ENCODE measurements at regions not wholly inside any gene's neighbourhood (a gene's known extent, or its start where the extent isn't known, plus 50 kb on each side); places are given as distances from the start of the nearest gene placed in this dataset.

DNA sequence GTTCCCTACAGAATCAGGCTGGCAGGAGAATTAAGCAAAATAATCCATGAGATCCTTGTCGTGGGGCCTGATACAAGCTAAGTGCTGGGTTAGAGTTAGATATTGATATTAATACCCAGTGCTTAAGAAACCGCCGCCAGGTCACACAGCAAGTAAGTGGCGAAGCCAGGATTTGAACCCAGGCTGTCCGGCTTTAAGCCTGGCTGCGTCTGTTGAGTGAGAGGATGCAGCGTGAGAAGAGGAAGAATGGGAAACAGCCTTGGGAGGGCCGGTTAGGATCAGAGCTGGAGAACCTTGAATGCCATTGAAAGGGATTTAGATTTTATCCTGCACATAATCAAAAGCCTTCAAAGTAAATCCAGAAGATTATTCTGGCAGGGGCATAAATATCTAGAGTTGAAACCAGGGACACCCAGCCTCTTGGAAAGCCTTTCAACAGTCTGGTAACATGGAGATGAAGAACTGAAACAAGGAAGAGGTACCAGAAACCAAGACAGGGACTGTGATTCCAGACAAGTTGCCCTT lies 64.8 kb upstream of the HELT start:
- Histone ChIP-seq H3K27ac (ENCODE audit: extremely low read length, insufficient read depth, low read length) (no peak overlapping the region), H4K20me1 (ENCODE audit: insufficient read depth, low read length) (no peaks in the 10 kb centered on the region), H2AFZ (ENCODE audit: low read length) (no peak overlapping the region), H3K79me2 (ENCODE audit: insufficient read depth, low read length) (no peaks in the 10 kb centered on the region), H3K4me2 (ENCODE audit: low read depth, low read length) (no peak overlapping the region), H3K36me3 (replicated peaks in 1 of 2; ENCODE audit: control insufficient read depth in 1 of 2, insufficient read depth in 2 of 2, low read length in 2 of 2) (no peaks in the 10 kb centered on the region), H3K9ac (ENCODE audit: insufficient read depth, low read depth, low read length) (no peak overlapping the region), H3K4me1 (ENCODE audit: insufficient read depth, low read length) (peaks cover 26% of the 10 kb centered on the region), H3K27me3 (ENCODE audit: control insufficient read depth in 1 of 2, insufficient read depth in 2 of 2, low read length in 2 of 2) (peaks cover 0 to 23% of the 10 kb centered on the region in 2 experiments; a peak in 2 of 5 replicates), H3K4me3 (replicated peaks in 1 of 3; ENCODE audit: insufficient read depth in 1 of 3, low read depth in 2 of 3, low read length in 3 of 3) (no peak overlapping the region), H3K9me3 (ENCODE audit: low read length) (no peaks in the 10 kb centered on the region)
- FAIRE-seq (no peak), ATAC-seq (no peak), DNase-seq (ENCODE audit: low spot score) (no peak)
- intact Hi-C loops (cut with micrococcal nuclease; ENCODE audit: unreplicated experiment) (no loop called here), in situ Hi-C loops (cut with HindIII; ENCODE audit: extremely low pct_ligation_motif_present, low pct_unique_long_range_greater_than_20kb) (no loop called here)
- CTCF ChIA-PET (ENCODE audit: low intra/inter-chr PET ratio, low total read pairs): no interaction called here
- BruUV-seq (replicated peaks): no TSS peak
- 74% methylated on average over 8 of the region's 8 CpGs for WGBS (ENCODE audit: low lambda C conversion rate)
- POLR2A ChIA-PET: no interaction called here
- TF ChIP-seq BRD4 (CRISPR knock-in tag; IDR thresholded peaks at IDR 0.05): no peak
- no peak for TF ChIP-seq CC2D1A (CRISPR knock-in tag; IDR thresholded peaks at IDR 0.05)
- TF ChIP-seq ARID2 (CRISPR knock-in tag; IDR thresholded peaks at IDR 0.05; ENCODE audit: borderline replicate concordance): no peak
- no peak for TF ChIP-seq KDM5A (IDR thresholded peaks at IDR 0.05; ENCODE audit: borderline replicate concordance, low read length)
- TF ChIP-seq CREM (IDR thresholded peaks at IDR 0.05): no peak
- TF ChIP-seq CREM (CRISPR knock-in tag; IDR thresholded peaks at IDR 0.05): no peak
- TF ChIP-seq, protein P1, sequence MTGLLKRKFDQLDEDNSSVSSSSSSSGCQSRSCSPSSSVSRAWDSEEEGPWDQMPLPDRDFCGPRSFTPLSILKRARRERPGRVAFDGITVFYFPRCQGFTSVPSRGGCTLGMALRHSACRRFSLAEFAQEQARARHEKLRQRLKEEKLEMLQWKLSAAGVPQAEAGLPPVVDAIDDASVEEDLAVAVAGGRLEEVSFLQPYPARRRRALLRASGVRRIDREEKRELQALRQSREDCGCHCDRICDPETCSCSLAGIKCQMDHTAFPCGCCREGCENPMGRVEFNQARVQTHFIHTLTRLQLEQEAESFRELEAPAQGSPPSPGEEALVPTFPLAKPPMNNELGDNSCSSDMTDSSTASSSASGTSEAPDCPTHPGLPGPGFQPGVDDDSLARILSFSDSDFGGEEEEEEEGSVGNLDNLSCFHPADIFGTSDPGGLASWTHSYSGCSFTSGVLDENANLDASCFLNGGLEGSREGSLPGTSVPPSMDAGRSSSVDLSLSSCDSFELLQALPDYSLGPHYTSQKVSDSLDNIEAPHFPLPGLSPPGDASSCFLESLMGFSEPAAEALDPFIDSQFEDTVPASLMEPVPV (CRISPR knock-in tag; IDR thresholded peaks at IDR 0.05): no peak
- TF ChIP-seq ZNF512B (CRISPR knock-in tag; IDR thresholded peaks at IDR 0.05; ENCODE audit: borderline replicate concordance): no peak
- TF ChIP-seq, protein P2, sequence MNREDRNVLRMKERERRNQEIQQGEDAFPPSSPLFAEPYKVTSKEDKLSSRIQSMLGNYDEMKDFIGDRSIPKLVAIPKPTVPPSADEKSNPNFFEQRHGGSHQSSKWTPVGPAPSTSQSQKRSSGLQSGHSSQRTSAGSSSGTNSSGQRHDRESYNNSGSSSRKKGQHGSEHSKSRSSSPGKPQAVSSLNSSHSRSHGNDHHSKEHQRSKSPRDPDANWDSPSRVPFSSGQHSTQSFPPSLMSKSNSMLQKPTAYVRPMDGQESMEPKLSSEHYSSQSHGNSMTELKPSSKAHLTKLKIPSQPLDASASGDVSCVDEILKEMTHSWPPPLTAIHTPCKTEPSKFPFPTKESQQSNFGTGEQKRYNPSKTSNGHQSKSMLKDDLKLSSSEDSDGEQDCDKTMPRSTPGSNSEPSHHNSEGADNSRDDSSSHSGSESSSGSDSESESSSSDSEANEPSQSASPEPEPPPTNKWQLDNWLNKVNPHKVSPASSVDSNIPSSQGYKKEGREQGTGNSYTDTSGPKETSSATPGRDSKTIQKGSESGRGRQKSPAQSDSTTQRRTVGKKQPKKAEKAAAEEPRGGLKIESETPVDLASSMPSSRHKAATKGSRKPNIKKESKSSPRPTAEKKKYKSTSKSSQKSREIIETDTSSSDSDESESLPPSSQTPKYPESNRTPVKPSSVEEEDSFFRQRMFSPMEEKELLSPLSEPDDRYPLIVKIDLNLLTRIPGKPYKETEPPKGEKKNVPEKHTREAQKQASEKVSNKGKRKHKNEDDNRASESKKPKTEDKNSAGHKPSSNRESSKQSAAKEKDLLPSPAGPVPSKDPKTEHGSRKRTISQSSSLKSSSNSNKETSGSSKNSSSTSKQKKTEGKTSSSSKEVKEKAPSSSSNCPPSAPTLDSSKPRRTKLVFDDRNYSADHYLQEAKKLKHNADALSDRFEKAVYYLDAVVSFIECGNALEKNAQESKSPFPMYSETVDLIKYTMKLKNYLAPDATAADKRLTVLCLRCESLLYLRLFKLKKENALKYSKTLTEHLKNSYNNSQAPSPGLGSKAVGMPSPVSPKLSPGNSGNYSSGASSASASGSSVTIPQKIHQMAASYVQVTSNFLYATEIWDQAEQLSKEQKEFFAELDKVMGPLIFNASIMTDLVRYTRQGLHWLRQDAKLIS (CRISPR knock-in tag; IDR thresholded peaks at IDR 0.05): no peak
- TF ChIP-seq ZNF737 (CRISPR knock-in tag; IDR thresholded peaks at IDR 0.05; ENCODE audit: borderline replicate concordance): no peak
- TF ChIP-seq ZSCAN20 (CRISPR knock-in tag; IDR thresholded peaks at IDR 0.05; ENCODE audit: borderline replicate concordance): no peak
- no peak for TF ChIP-seq MTF1 (CRISPR knock-in tag; IDR thresholded peaks at IDR 0.05)
- TF ChIP-seq ZNF562 (CRISPR knock-in tag; IDR thresholded peaks at IDR 0.05; ENCODE audit: borderline replicate concordance): no peak
- no peak for TF ChIP-seq ZFAT (CRISPR knock-in tag; conservative IDR thresholded peaks at IDR 0.05)
- TF ChIP-seq ZSCAN9 (CRISPR knock-in tag; IDR thresholded peaks at IDR 0.05; ENCODE audit: borderline replicate concordance): no peak
- TF ChIP-seq, protein P3, sequence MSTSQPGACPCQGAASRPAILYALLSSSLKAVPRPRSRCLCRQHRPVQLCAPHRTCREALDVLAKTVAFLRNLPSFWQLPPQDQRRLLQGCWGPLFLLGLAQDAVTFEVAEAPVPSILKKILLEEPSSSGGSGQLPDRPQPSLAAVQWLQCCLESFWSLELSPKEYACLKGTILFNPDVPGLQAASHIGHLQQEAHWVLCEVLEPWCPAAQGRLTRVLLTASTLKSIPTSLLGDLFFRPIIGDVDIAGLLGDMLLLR (CRISPR knock-in tag; IDR thresholded peaks at IDR 0.05): no peak
- no peak for TF ChIP-seq CHD4 (IDR thresholded peaks at IDR 0.05; ENCODE audit: borderline replicate concordance, low read length)

Data from HepG2 (cell line).